ENCODE measurements at regions not wholly inside any gene's neighbourhood (a gene's known extent, or its start where the extent isn't known, plus 50 kb on each side); places are given as distances from the start of the nearest gene placed in this dataset.

GRCh38 chr3:103698646-103699045, 1263.8 kb downstream of the ZPLD1 start:
- no peak for ATAC-seq (ENCODE audit: low read depth)
- no peak for DNase-seq
- Mint-ChIP-seq H3K27ac (no peak overlapping the region), H3K4me3 (no peak overlapping the region), H3K27me3 (no peaks in the 10 kb centered on the region), H3K9me3 (no peaks in the 10 kb centered on the region), H3K4me1 (no peaks in the 10 kb centered on the region), H3K36me3 (no peaks in the 10 kb centered on the region)
- POLR2A ChIA-PET: no interaction called here

- H3K4me1 Mint-ChIP-seq: no peaks in the 10 kb centered on the region
- no peak for DNase-seq
- H3K27me3 Mint-ChIP-seq: no peaks in the 10 kb centered on the region
- H3K4me3 Mint-ChIP-seq: no peak overlapping the region
- no peak for ATAC-seq (ENCODE audit: low read depth)
- POLR2A ChIA-PET: no interaction called here
- H3K36me3 Mint-ChIP-seq: no peaks in the 10 kb centered on the region
- H3K9me3 Mint-ChIP-seq: no peaks in the 10 kb centered on the region
- H3K27ac Mint-ChIP-seq: no peak overlapping the region
Observed at GRCh38 chr3:103699228-103699627, 1264.4 kb downstream of the ZPLD1 start.

- ATAC-seq (ENCODE audit: low read depth) (no peak), DNase-seq (no peak)
- POLR2A ChIA-PET: no interaction called here
- no peaks in the 10 kb centered on the region for H3K27me3 Mint-ChIP-seq
- no peaks in the 10 kb centered on the region for H3K9me3 Mint-ChIP-seq
- no peak overlapping the region for H3K4me3 Mint-ChIP-seq
- no peak overlapping the region for H3K27ac Mint-ChIP-seq
- no peaks in the 10 kb centered on the region for H3K4me1 Mint-ChIP-seq
- H3K36me3 Mint-ChIP-seq: no peaks in the 10 kb centered on the region
Observed at GRCh38 chr3:103705641-103706040, 1270.8 kb downstream of the ZPLD1 start.

GRCh38 chr3:103706671-103707070, 1271.9 kb downstream of the ZPLD1 start:
- H3K4me3 Mint-ChIP-seq: no peak overlapping the region
- H3K27me3 Mint-ChIP-seq: no peaks in the 10 kb centered on the region
- no peaks in the 10 kb centered on the region for H3K4me1 Mint-ChIP-seq
- no peak overlapping the region for H3K27ac Mint-ChIP-seq
- no peaks in the 10 kb centered on the region for H3K9me3 Mint-ChIP-seq
- POLR2A ChIA-PET: no interaction called here
- ATAC-seq (ENCODE audit: low read depth) (no peak), DNase-seq (no peak)
- no peaks in the 10 kb centered on the region for H3K36me3 Mint-ChIP-seq

GRCh38 chr3:103711670-103712069, 1276.9 kb downstream of the ZPLD1 start:
- Mint-ChIP-seq H3K27me3 (no peaks in the 10 kb centered on the region), H3K9me3 (peaks cover 2% of the 10 kb centered on the region), H3K36me3 (no peaks in the 10 kb centered on the region), H3K4me1 (no peaks in the 10 kb centered on the region), H3K27ac (no peak overlapping the region), H3K4me3 (no peak overlapping the region)
- DNase-seq: no peak
- POLR2A ChIA-PET: no interaction called here
- no peak for ATAC-seq (ENCODE audit: low read depth)

GRCh38 chr3:103712320-103713008, 1277.6 kb downstream of the ZPLD1 start:
- DNase-seq (no peak), ATAC-seq (ENCODE audit: low read depth) (no peak)
- POLR2A ChIA-PET: no interaction called here
- no peak overlapping the region for H3K4me3 Mint-ChIP-seq
- no peak overlapping the region for H3K27ac Mint-ChIP-seq
- H3K27me3 Mint-ChIP-seq: no peaks in the 10 kb centered on the region
- H3K36me3 Mint-ChIP-seq: no peaks in the 10 kb centered on the region
- no peaks in the 10 kb centered on the region for H3K4me1 Mint-ChIP-seq
- H3K9me3 Mint-ChIP-seq: peaks cover 3% of the 10 kb centered on the region

- no peak overlapping the region for H3K4me3 Mint-ChIP-seq
- peaks cover 2% of the 10 kb centered on the region for H3K9me3 Mint-ChIP-seq
- no peak for ATAC-seq (ENCODE audit: low read depth)
- no peaks in the 10 kb centered on the region for H3K4me1 Mint-ChIP-seq
- DNase-seq: no peak
- H3K36me3 Mint-ChIP-seq: no peaks in the 10 kb centered on the region
- POLR2A ChIA-PET: no interaction called here
- no peaks in the 10 kb centered on the region for H3K27me3 Mint-ChIP-seq
- H3K27ac Mint-ChIP-seq: no peak overlapping the region
Observed at GRCh38 chr3:103729547-103729946, 1294.7 kb downstream of the ZPLD1 start.

- POLR2A ChIA-PET: no interaction called here
- Mint-ChIP-seq H3K36me3 (no peaks in the 10 kb centered on the region), H3K27me3 (no peaks in the 10 kb centered on the region)
Observed at GRCh38 chr3:103730744-103731143, 1295.9 kb downstream of the ZPLD1 start.

GRCh38 chr3:103752986-103753385, 1318.2 kb downstream of the ZPLD1 start:
- Mint-ChIP-seq H3K9me3 (no peaks in the 10 kb centered on the region), H3K27me3 (no peaks in the 10 kb centered on the region), H3K36me3 (no peaks in the 10 kb centered on the region), H3K27ac (no peak overlapping the region), H3K4me1 (no peaks in the 10 kb centered on the region), H3K4me3 (no peak overlapping the region)
- POLR2A ChIA-PET: no interaction called here
- ATAC-seq (ENCODE audit: low read depth): no peak
- no peak for DNase-seq

More at GRCh38 chr3:103730744-103731143, 1295.9 kb downstream of the ZPLD1 start:
- H3K4me3 Mint-ChIP-seq: no peak overlapping the region
- H3K4me1 Mint-ChIP-seq: no peaks in the 10 kb centered on the region
- H3K27ac Mint-ChIP-seq: no peak overlapping the region
- ATAC-seq (ENCODE audit: low read depth): no peak
- no peak for DNase-seq
- peaks cover 2% of the 10 kb centered on the region for H3K9me3 Mint-ChIP-seq

GRCh38 chr3:103767635-103768034, 1332.8 kb downstream of the ZPLD1 start:
- no peak overlapping the region for H3K27ac Mint-ChIP-seq
- DNase-seq (no peak), ATAC-seq (ENCODE audit: low read depth) (no peak)
- H3K4me1 Mint-ChIP-seq: no peaks in the 10 kb centered on the region
- no peak overlapping the region for H3K4me3 Mint-ChIP-seq
- H3K36me3 Mint-ChIP-seq: no peaks in the 10 kb centered on the region
- H3K9me3 Mint-ChIP-seq: peaks cover 8% of the 10 kb centered on the region
- H3K27me3 Mint-ChIP-seq: no peaks in the 10 kb centered on the region
- POLR2A ChIA-PET: no interaction called here

- DNase-seq: no peak
- no peaks in the 10 kb centered on the region for H3K4me1 Mint-ChIP-seq
- H3K27me3 Mint-ChIP-seq: no peaks in the 10 kb centered on the region
- no peak for ATAC-seq (ENCODE audit: low read depth)
- POLR2A ChIA-PET: no interaction called here
- H3K4me3 Mint-ChIP-seq: no peak overlapping the region
- no peaks in the 10 kb centered on the region for H3K36me3 Mint-ChIP-seq
- no peaks in the 10 kb centered on the region for H3K9me3 Mint-ChIP-seq
- H3K27ac Mint-ChIP-seq: no peak overlapping the region
Observed at GRCh38 chr3:103785017-103785416, 1350.2 kb downstream of the ZPLD1 start.

GRCh38 chr3:103785537-103785936, 1350.7 kb downstream of the ZPLD1 start:
- Mint-ChIP-seq H3K9me3 (no peaks in the 10 kb centered on the region), H3K27me3 (no peaks in the 10 kb centered on the region), H3K4me3 (no peak overlapping the region), H3K36me3 (no peaks in the 10 kb centered on the region), H3K27ac (no peak overlapping the region), H3K4me1 (no peaks in the 10 kb centered on the region)
- DNase-seq (no peak), ATAC-seq (ENCODE audit: low read depth) (no peak)
- POLR2A ChIA-PET: no interaction called here

- POLR2A ChIA-PET: no interaction called here
- Mint-ChIP-seq H3K4me3 (no peak overlapping the region), H3K36me3 (no peaks in the 10 kb centered on the region), H3K9me3 (no peaks in the 10 kb centered on the region), H3K27ac (no peak overlapping the region), H3K4me1 (no peaks in the 10 kb centered on the region), H3K27me3 (no peaks in the 10 kb centered on the region)
- no peak for ATAC-seq (ENCODE audit: low read depth)
- no peak for DNase-seq
Observed at GRCh38 chr3:103786296-103786695, 1351.5 kb downstream of the ZPLD1 start.

GRCh38 chr3:103787164-103787871, 1352.5 kb downstream of the ZPLD1 start:
- Mint-ChIP-seq H3K4me1 (no peaks in the 10 kb centered on the region), H3K9me3 (no peaks in the 10 kb centered on the region), H3K27ac (no peak overlapping the region), H3K27me3 (no peaks in the 10 kb centered on the region), H3K4me3 (no peak overlapping the region), H3K36me3 (no peaks in the 10 kb centered on the region)
- POLR2A ChIA-PET: no interaction called here
- DNase-seq (no peak), ATAC-seq (ENCODE audit: low read depth) (no peak)

Data from activated naive CD8-positive, alpha-beta T cell treated with anti-CD3 and anti-CD28 coated beads, Interleukin-2, amount 10 ng/mL, durations not matched to agents 7 days and 5 days (primary cell).